ENCODE measurements at regions not wholly inside any gene's neighbourhood (a gene's known extent, or its start where the extent isn't known, plus 50 kb on each side); places are given as distances from the start of the nearest gene placed in this dataset.

DNA sequence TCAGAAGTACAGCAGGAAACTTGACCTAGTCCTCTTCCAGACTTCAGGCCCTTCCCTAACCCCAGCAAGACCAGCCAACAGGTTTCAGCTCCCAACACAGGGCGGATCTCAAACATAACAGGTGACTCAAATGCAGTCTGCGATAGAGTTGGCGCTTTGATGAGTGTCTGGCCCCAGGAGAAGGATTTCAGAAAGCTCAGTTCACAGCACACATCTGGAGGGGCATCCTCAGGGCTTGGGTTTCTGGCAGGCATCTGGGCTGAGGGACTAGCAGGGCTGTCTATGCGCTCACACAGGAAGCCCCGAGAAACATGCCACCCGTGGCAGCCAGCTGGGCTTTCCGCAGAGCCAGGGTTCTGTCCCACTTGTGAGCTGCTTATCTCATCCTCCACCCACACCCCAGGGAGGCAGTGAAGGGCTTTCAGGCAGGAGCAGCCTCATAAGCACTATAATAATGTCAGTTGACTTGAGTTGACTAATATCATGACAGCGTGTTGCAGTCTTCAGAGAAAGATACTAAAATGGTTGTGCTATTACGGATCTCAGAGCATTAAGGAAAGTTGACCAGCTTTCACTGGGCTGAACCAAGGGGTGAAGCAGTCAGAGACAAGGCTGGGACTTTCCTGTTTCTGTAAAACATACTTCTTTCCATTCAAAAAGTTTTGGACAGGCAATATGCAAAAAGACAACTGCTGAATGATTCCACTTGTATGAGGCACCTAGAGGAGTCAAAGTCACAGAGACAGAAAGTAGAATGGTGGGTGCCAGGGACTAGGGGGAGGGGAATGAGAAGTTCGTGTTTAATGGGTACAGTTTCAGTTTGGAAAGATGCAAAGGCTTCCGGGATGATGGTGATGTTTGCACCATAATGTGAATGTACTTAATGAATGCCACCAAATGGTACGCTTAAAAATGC lies 233.0 kb upstream of the IRF2BP2 start:
- TF ChIP-seq, protein P1, sequence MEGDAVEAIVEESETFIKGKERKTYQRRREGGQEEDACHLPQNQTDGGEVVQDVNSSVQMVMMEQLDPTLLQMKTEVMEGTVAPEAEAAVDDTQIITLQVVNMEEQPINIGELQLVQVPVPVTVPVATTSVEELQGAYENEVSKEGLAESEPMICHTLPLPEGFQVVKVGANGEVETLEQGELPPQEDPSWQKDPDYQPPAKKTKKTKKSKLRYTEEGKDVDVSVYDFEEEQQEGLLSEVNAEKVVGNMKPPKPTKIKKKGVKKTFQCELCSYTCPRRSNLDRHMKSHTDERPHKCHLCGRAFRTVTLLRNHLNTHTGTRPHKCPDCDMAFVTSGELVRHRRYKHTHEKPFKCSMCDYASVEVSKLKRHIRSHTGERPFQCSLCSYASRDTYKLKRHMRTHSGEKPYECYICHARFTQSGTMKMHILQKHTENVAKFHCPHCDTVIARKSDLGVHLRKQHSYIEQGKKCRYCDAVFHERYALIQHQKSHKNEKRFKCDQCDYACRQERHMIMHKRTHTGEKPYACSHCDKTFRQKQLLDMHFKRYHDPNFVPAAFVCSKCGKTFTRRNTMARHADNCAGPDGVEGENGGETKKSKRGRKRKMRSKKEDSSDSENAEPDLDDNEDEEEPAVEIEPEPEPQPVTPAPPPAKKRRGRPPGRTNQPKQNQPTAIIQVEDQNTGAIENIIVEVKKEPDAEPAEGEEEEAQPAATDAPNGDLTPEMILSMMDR (conservative IDR thresholded peaks at IDR 0.05; ENCODE audit: low read depth, low read length), result no peak
- H3K4me3 ChIP-seq (ENCODE audit: low read depth, low read length), result no peak overlapping the region
- no peak for DNase-seq (ENCODE audit: low read depth)

DNA sequence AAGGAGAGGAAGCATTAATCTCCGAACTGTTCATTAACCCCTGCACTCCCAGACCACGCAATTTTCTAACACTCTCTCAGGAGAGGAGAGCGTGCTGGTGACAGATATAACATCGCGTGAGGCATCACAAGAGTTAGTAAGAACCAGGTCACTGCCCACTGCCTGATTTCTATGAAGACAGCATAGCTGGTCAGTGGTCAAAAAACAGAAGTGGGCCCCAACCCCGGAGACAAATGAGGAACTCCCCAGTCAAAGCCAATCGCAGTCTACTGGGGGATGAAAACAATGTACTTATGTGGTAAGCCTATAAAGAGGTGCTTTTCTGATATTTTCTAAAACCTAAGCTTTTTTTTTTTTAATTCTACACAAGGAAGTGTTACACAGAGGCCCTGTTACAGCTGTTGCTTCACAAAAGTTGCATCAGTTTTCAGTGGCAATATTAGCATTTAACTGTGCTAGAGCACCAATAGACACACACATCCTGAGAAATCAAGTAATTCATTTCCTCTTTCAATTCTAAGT lies 231.8 kb upstream of the IRF2BP2 start:
- TF ChIP-seq, protein P1 (conservative IDR thresholded peaks at IDR 0.05; ENCODE audit: low read depth, low read length), result no peak
- H3K4me3 ChIP-seq (ENCODE audit: low read depth, low read length), result no peak overlapping the region
- DNase-seq (ENCODE audit: low read depth), result no peak

DNA sequence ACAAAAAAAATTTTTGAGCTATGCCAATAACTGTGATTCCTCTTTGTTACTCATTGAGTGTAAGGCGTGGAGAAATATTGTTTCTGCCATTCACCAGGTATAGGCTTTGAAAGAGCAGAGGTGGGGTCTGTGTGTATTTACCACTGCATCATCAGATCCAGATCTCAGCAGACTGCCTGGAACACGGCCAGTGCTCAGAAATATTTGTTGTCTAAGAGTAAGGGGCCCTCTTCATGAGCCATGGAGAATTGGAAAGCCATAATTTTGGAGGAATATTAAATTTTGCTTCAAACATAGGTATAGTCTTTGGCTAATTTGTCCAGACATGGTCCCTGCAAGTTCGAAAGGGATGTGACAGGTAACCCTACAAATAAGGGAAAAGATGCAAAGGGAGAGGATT lies 231.3 kb upstream of the IRF2BP2 start:
- H3K4me3 ChIP-seq (ENCODE audit: low read depth, low read length), result no peak overlapping the region
- TF ChIP-seq, protein P1 (conservative IDR thresholded peaks at IDR 0.05; ENCODE audit: low read depth, low read length), result no peak

DNA sequence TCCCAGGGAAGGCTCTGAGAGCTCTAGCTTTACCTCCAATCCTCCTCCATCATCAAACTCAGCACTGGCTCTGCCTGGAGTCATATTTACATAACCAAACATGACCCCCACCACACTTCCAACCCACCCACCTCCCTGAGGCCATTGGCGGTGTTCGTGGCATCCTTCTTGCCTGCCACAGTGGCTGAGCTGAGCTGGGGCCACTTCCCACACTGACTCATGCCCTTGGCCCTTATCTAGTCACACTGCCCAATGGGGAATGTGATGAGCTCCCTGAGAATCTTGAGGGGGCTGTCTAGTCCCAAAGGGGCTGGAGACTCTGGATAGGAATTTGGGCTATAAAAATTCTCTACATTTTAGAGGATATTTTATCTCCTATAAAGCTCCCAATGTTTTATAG lies 230.9 kb upstream of the IRF2BP2 start:
- no peak overlapping the region for H3K4me3 ChIP-seq (ENCODE audit: low read depth, low read length)

More for the DNA sequence above, 231.3 kb upstream of the IRF2BP2 start:
- no peak for DNase-seq (ENCODE audit: low read depth)

DNA sequence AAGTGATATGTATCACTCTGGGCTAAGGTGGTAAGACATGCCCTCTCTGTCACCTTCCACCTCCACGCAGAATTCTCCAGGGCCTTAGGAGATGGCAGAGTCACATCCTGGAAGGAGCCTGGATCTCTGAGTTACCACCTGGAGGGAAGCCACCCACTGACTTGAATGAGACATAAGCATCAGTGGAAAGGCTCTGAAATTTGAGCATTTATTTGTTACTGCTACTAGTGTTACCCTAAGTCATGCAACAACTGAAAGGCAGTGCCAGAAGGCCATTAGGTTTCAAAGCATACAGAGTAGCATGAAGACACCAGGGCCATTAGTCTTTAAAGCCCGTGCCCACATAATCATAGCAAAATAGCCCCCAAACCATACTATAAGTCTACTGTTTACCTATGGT lies 230.3 kb upstream of the IRF2BP2 start:
- H3K4me3 ChIP-seq (ENCODE audit: low read depth, low read length), result no peak overlapping the region
- TF ChIP-seq, protein P1 (conservative IDR thresholded peaks at IDR 0.05; ENCODE audit: low read depth, low read length), result no peak
- DNase-seq (ENCODE audit: low read depth), result no peak

More for the DNA sequence above, 230.9 kb upstream of the IRF2BP2 start:
- TF ChIP-seq, protein P1 (conservative IDR thresholded peaks at IDR 0.05; ENCODE audit: low read depth, low read length), result no peak
- no peak for DNase-seq (ENCODE audit: low read depth)

DNA sequence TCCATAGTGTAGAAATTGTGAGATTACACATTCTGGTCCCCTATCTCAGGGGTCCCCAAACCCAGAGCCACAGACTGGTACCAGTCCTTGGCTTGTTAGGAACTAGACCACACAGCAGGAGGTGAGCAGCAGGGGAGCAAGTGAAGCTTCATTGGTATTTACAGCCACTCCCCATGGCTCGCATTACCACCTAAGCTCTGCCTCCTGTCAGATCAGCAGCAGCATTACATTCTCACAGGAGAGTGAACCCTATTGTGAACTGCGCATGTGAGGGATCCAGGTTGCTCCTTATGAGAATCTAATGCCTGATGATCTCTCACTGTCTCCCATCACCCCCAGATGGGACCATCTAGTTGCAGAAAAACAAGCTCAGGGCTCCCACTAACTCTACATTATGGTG lies 229.7 kb upstream of the IRF2BP2 start:
- TF ChIP-seq, protein P1 (conservative IDR thresholded peaks at IDR 0.05; ENCODE audit: low read depth, low read length), result no peak
- DNase-seq (ENCODE audit: low read depth), result no peak
- no peak overlapping the region for H3K4me3 ChIP-seq (ENCODE audit: low read depth, low read length)

All from epithelial cell of proximal tubule (primary cell).